NCI-H460 (cell line): ENCODE measurements at regions not wholly inside any gene's neighbourhood (a gene's known extent, or its start where the extent isn't known, plus 50 kb on each side); places are given as distances from the start of the nearest gene placed in this dataset.
"Not testable (repeated sequence)": the region's sequence is repeated elsewhere in the genome, so short reads cannot be mapped to it uniquely, and the experiment has no call there.

Source experiments
- DNase-seq: peaks from one replicate; pipeline ENCODE4 v3.0.0-alpha.2; 2016; ENCODE audit warnings: low read depth; ENCODE audit errors: extremely low read depth

GRCh38 chr20:29762620-29763019 lies 1494.8 kb upstream of the DEFB115 start:
- DNase-seq, result no peak

- DNase-seq, result no peak
These were observed 1493.5 kb upstream of the DEFB115 start for GRCh38 chr20:29763821-29764511.

- peak; percentile 30 for DNase-seq
These were observed 1492.4 kb upstream of the DEFB115 start for GRCh38 chr20:29764922-29765610.

- not testable (repeated sequence) for DNase-seq
These were observed 1479.4 kb upstream of the DEFB115 start for GRCh38 chr20:29778033-29778432.

GRCh38 chr20:29781217-29781616 lies 1476.2 kb upstream of the DEFB115 start:
- DNase-seq, result not testable (repeated sequence)

- not testable (repeated sequence) for DNase-seq
These were observed 1475.6 kb upstream of the DEFB115 start for GRCh38 chr20:29781891-29782290.

- DNase-seq, result not testable (repeated sequence)
These were observed 1470.0 kb upstream of the DEFB115 start for GRCh38 chr20:29787456-29787855.

GRCh38 chr20:29790510-29790909 lies 1467.0 kb upstream of the DEFB115 start:
- DNase-seq, result no peak

- not testable (repeated sequence) for DNase-seq
These were observed 1426.0 kb upstream of the DEFB115 start for GRCh38 chr20:29831508-29831907.

- not testable (repeated sequence) for DNase-seq
These were observed 1389.5 kb upstream of the DEFB115 start for GRCh38 chr20:29868014-29868413.

GRCh38 chr20:29868688-29869087 lies 1388.8 kb upstream of the DEFB115 start:
- not testable (repeated sequence) for DNase-seq

GRCh38 chr20:29871816-29872215 lies 1385.6 kb upstream of the DEFB115 start:
- not testable (repeated sequence) for DNase-seq

GRCh38 chr20:29873946-29874345 lies 1383.5 kb upstream of the DEFB115 start:
- DNase-seq, result no peak

GRCh38 chr20:29874476-29875202 lies 1382.8 kb upstream of the DEFB115 start:
- no peak for DNase-seq

- not testable (repeated sequence) for DNase-seq
These were observed 1382.0 kb upstream of the DEFB115 start for GRCh38 chr20:29875321-29876083.

- not testable (repeated sequence) for DNase-seq
These were observed 1381.2 kb upstream of the DEFB115 start for GRCh38 chr20:29876084-29876910.

- DNase-seq, result no peak
These were observed 1380.6 kb upstream of the DEFB115 start for GRCh38 chr20:29876911-29877285.

- not testable (repeated sequence) for DNase-seq
These were observed 1379.8 kb upstream of the DEFB115 start for GRCh38 chr20:29877411-29878280.

GRCh38 chr20:29878281-29878741 lies 1379.2 kb upstream of the DEFB115 start:
- DNase-seq, result peak; percentile 55
